HL-60 (cell line): ENCODE measurements at regions not wholly inside any gene's neighbourhood (a gene's known extent, or its start where the extent isn't known, plus 50 kb on each side); places are given as distances from the start of the nearest gene placed in this dataset.

Experiments used
- GABPA ChIP-seq: IDR thresholded peaks from 2 replicates; pipeline ENCODE4 v1.6.1; 2012; ENCODE audit warnings: low read depth
- POLR2AphosphoS5 ChIP-seq: IDR thresholded peaks from 2 replicates; pipeline ENCODE4 v1.6.1; 2012; ENCODE audit warnings: low read depth
- TF ChIP-seq, protein P1 (sequence below): IDR thresholded peaks from one replicate; pipeline ENCODE4 v1.5.1; 2011; ENCODE audit warnings: low read length, control low read depth, inconsistent platforms; ENCODE audit not compliant: insufficient read depth

DNA sequence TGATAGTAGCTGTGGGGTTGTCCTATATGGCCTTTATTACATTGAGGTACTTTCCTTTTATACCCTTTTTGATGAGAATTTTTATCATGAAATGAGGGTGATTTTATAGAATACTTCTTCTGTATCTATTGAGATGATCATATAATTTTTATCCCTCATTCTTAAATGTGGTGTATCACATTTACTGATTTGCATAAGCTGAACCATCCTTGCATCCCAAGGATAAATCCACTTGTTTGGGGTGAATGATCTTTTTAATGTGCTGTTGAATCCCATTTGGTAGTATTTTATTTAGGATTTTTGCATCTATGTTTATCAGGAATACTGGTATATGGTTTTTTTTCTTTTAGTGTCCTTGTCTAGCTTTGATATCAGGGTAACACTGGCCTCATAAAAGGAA is 84.5 kb upstream of the IL6 start:
- TF ChIP-seq, protein P1, sequence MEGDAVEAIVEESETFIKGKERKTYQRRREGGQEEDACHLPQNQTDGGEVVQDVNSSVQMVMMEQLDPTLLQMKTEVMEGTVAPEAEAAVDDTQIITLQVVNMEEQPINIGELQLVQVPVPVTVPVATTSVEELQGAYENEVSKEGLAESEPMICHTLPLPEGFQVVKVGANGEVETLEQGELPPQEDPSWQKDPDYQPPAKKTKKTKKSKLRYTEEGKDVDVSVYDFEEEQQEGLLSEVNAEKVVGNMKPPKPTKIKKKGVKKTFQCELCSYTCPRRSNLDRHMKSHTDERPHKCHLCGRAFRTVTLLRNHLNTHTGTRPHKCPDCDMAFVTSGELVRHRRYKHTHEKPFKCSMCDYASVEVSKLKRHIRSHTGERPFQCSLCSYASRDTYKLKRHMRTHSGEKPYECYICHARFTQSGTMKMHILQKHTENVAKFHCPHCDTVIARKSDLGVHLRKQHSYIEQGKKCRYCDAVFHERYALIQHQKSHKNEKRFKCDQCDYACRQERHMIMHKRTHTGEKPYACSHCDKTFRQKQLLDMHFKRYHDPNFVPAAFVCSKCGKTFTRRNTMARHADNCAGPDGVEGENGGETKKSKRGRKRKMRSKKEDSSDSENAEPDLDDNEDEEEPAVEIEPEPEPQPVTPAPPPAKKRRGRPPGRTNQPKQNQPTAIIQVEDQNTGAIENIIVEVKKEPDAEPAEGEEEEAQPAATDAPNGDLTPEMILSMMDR = no peak
- no peak for TF ChIP-seq POLR2AphosphoS5
- no peak for TF ChIP-seq GABPA
